MCF 10A (cell line): ENCODE measurements at regions not wholly inside any gene's neighbourhood (a gene's known extent, or its start where the extent isn't known, plus 50 kb on each side); places are given as distances from the start of the nearest gene placed in this dataset.
"Not testable (repeated sequence)": the region's sequence is repeated elsewhere in the genome, so short reads cannot be mapped to it uniquely, and the experiment has no call there.

Source experiments
- BruUV-seq: library from RNA; stranded (reverse); fragments of 400-500 nt; replicated peaks from 2 replicates; lab custom pipeline; 2021; lab: Mats Ljungman, UMichigan
- CTCF ChIA-PET: fragments of 300-600 bp; sonication (Branson Sonifier 250); formaldehyde crosslinking; extraction: SDS; loops from one replicate; lab custom pipeline; 2021; ENCODE audit warnings: antibody characterized with exemption, inconsistent platforms; lab: Yijun Ruan, JAX
- POLR2A ChIA-PET: fragments of 300-600, 350-650 bp; sonication (Branson Sonifier 250); formaldehyde crosslinking; extraction: SDS; loops from one replicate; lab custom pipeline; 2020; ENCODE audit warnings: antibody characterized with exemption, inconsistent platforms; lab: Yijun Ruan, JAX
- DNase-seq: peaks from one replicate; pipeline ENCODE4 v3.0.0-alpha.2; 2018; ENCODE audit not compliant: unreplicated experiment
- H3K27ac Mint-ChIP-seq: one replicate; pipeline ENCODE4 v1.8.0; 2022; ENCODE audit warnings: mild to moderate bottlenecking, low read depth, mixed read lengths; ENCODE audit not compliant: unreplicated experiment
- H3K27me3 Mint-ChIP-seq: one replicate; pipeline ENCODE4 v1.8.0; 2022; ENCODE audit warnings: mixed read lengths; ENCODE audit not compliant: insufficient read depth, unreplicated experiment
- H3K36me3 Mint-ChIP-seq: one replicate; pipeline ENCODE4 v1.8.0; 2022; ENCODE audit warnings: mild to moderate bottlenecking, moderate library complexity, mixed read lengths; ENCODE audit not compliant: insufficient read depth, unreplicated experiment
- H3K4me1 Mint-ChIP-seq: one replicate; pipeline ENCODE4 v1.8.0; 2022; ENCODE audit warnings: mixed read lengths; ENCODE audit not compliant: insufficient read depth, unreplicated experiment
- H3K4me3 Mint-ChIP-seq: one replicate; pipeline ENCODE4 v1.8.0; 2022; ENCODE audit warnings: mild to moderate bottlenecking, moderate library complexity, mixed read lengths; ENCODE audit not compliant: unreplicated experiment
- H3K9me3 Mint-ChIP-seq: one replicate; pipeline ENCODE4 v1.8.0; 2022; ENCODE audit warnings: mixed read lengths; ENCODE audit not compliant: unreplicated experiment
- intact Hi-C: fragments of 100-400 bp; cut with micrococcal nuclease; formaldehyde crosslinking; loops from 2 replicates; pipeline ENCODE4 v1.14.1; 2022
- TF ChIP-seq, protein P1 (sequence below): fragments of 200-600 bp; IDR thresholded peaks from one replicate; pipeline ENCODE4 v1.8.0; 2022; ENCODE audit warnings: antibody characterized with exemption, mild to moderate bottlenecking; ENCODE audit not compliant: unreplicated experiment

DNA sequence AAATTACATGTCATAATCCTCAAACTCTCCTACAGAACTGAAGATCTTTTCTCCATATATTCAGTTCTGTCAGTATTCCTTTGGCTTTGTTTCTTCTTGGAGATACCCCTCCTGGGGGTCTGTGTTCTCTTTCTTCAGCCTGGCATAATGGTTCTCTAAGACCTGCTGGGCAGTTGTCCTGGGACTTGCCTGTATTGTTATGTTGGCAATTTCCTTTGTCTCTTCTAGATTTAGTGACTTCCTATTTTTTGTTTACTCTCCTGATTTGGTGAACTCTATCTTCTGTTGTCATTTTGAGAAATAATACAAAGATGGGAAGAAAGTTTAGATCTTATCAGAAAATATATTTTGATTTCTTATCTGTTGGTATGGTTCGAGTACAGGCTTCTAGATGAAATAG is 127.8 kb downstream of the GOSR1 start:
- intact Hi-C loops, result no loop called here
- peak overlapping the region; percentile 7 for H3K27ac Mint-ChIP-seq
- TF ChIP-seq, protein P1, sequence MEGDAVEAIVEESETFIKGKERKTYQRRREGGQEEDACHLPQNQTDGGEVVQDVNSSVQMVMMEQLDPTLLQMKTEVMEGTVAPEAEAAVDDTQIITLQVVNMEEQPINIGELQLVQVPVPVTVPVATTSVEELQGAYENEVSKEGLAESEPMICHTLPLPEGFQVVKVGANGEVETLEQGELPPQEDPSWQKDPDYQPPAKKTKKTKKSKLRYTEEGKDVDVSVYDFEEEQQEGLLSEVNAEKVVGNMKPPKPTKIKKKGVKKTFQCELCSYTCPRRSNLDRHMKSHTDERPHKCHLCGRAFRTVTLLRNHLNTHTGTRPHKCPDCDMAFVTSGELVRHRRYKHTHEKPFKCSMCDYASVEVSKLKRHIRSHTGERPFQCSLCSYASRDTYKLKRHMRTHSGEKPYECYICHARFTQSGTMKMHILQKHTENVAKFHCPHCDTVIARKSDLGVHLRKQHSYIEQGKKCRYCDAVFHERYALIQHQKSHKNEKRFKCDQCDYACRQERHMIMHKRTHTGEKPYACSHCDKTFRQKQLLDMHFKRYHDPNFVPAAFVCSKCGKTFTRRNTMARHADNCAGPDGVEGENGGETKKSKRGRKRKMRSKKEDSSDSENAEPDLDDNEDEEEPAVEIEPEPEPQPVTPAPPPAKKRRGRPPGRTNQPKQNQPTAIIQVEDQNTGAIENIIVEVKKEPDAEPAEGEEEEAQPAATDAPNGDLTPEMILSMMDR, result no peak
- ChIA-PET CTCF (no interaction called here), POLR2A (no interaction called here)
- DNase-seq, result no peak
- H3K4me1 Mint-ChIP-seq, result peaks cover 12% of the 10 kb centered on the region
- H3K9me3 Mint-ChIP-seq, result no peaks in the 10 kb centered on the region
- no peak overlapping the region for H3K4me3 Mint-ChIP-seq
- H3K27me3 Mint-ChIP-seq, result no peaks in the 10 kb centered on the region
- peaks cover 5% of the 10 kb centered on the region for H3K36me3 Mint-ChIP-seq
- BruUV-seq, result no TSS peak

DNA sequence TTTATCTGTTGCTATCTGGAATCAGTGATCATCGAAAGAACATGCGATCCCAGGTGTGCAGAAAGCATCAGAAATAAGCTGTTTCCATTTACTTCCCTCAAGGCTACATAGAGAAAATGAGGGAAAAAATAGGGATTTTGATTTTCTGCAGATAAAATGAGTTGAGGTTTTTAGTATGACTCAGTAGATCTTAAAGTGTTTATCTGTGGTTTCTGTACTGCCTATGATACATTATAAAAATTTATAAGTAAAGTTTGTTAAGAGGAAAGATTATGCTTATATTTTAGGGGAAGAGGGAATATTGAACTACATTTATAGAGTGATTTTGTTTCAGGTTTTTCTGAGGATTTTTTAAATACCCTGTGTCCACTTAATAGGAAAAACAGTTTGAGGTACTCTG is 125.2 kb downstream of the GOSR1 start:
- H3K9me3 Mint-ChIP-seq, DNase-seq, H3K36me3 Mint-ChIP-seq, H3K27me3 Mint-ChIP-seq, BruUV-seq, intact Hi-C loops: not testable (repeated sequence)
- CTCF ChIA-PET, result interaction anchor here (0.6 kb wide), 1 partner anchor 60 kb away, joined by 3 read pairs; no protein-coding TSS in a partner anchor
- Mint-ChIP-seq H3K4me3 (peak overlapping the region; percentile 96), H3K4me1 (peaks cover 12% of the 10 kb centered on the region), H3K27ac (peak overlapping the region; percentile 89)
- POLR2A ChIA-PET, result interaction anchor here (0.7 to 1.1 kb wide), 3 partner anchors 114 to 223 kb away, joined by 3 read pairs; no protein-coding TSS in a partner anchor

DNA sequence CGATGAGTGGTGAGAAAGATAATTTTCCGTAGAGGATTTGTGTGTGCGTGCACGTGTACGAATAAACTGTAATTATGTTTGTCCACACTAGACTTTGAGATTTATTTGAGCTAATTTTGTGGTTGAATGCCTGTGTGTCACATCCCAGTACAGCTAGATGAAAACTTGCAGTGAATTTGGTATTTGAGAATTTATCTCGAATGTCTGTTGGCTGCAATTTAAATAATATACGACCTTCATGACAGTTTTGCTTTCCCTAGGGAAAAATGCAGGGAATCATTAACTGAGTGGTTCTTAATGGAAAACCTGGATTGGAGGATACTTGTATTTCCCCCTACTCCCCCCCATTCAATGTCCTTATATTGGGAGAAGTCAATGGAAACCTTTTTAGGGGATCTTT is 124.8 kb downstream of the GOSR1 start:
- intact Hi-C loops, H3K27me3 Mint-ChIP-seq, H3K9me3 Mint-ChIP-seq, CTCF ChIA-PET, H3K36me3 Mint-ChIP-seq: not testable (repeated sequence)
- peak; percentile 8 for DNase-seq
- POLR2A ChIA-PET, result interaction anchor here (0.7 to 1.1 kb wide), 3 partner anchors 114 to 223 kb away, joined by 3 read pairs; no protein-coding TSS in a partner anchor
- Mint-ChIP-seq H3K4me3 (peak overlapping the region; percentile 96), H3K27ac (peak overlapping the region; percentile 89), H3K4me1 (peaks cover 12% of the 10 kb centered on the region)
- BruUV-seq, result TSS peak; percentile 36

DNA sequence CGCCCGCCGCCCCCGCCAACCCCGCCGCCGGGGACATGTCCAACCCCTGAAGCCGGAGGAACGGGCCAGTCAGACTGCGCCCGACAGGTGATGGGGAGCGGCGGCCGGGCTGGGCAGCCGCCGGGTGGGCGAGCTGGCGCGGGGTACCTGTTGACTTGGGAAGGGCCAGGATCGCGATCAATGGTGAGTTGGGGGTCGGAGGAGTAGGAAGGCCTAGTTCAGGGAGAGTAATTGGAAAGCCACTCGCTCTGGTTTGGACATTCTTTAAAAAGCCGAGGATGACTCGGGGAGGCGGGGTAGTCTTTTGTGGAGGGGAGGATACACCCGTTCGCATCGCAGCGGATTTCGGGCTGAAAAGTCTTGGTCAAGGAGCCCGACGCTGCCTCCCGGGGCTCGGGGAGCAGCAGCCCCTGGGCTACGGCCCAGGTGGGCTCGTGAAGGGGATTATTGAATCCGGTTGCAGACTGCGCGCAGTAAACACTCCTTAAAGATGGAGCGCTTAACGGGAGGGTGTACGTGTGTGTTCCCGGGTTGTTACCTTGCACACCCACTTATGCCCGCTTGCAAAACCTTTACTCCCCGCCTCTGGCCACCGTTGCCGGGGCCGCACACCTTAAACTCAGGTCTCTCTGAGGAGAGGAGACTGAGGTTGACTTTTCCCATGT is 123.8 kb downstream of the GOSR1 start:
- H3K36me3 Mint-ChIP-seq, result peaks cover 5% of the 10 kb centered on the region

More for the DNA sequence above, 123.8 kb downstream of the GOSR1 start:
- peak overlapping the region; percentile 89 for H3K27ac Mint-ChIP-seq
- peak overlapping the region; percentile 96 for H3K4me3 Mint-ChIP-seq
- peaks cover 12% of the 10 kb centered on the region for H3K4me1 Mint-ChIP-seq
- TF ChIP-seq, protein P1, result no peak
- DNase-seq, result peak; percentile 45
- no TSS peak for BruUV-seq
- ChIA-PET CTCF (interaction anchor here (0.7 kb wide), 1 partner anchor 14 kb away, joined by 3 read pairs; no protein-coding TSS in a partner anchor), POLR2A (interaction anchor here (0.6 to 1.5 kb wide), 4 partner anchors 15 to 124 kb away, joined by 3 to 7 read pairs (median 4); partner anchors contain the start of gene GOSR1)
- intact Hi-C loops, result loop anchor here (1.0 kb wide), 1 partner anchor 124 kb away; the partner anchor contains the start of gene GOSR1
- H3K9me3 Mint-ChIP-seq, result no peaks in the 10 kb centered on the region
- no peaks in the 10 kb centered on the region for H3K27me3 Mint-ChIP-seq
